GM12873 (cell line): ENCODE measurements at regions not wholly inside any gene's neighbourhood (a gene's known extent, or its start where the extent isn't known, plus 50 kb on each side); places are given as distances from the start of the nearest gene placed in this dataset.

Source experiments
- CTCF ChIP-seq: IDR thresholded peaks from 2 replicates; pipeline ENCODE4 v1.5.1; 2012; ENCODE audit warnings: low read depth, mild to moderate bottlenecking, moderate library complexity, low read length, control low read depth; ENCODE audit not compliant: insufficient read depth; ENCODE audit errors: missing control alignments

DNA sequence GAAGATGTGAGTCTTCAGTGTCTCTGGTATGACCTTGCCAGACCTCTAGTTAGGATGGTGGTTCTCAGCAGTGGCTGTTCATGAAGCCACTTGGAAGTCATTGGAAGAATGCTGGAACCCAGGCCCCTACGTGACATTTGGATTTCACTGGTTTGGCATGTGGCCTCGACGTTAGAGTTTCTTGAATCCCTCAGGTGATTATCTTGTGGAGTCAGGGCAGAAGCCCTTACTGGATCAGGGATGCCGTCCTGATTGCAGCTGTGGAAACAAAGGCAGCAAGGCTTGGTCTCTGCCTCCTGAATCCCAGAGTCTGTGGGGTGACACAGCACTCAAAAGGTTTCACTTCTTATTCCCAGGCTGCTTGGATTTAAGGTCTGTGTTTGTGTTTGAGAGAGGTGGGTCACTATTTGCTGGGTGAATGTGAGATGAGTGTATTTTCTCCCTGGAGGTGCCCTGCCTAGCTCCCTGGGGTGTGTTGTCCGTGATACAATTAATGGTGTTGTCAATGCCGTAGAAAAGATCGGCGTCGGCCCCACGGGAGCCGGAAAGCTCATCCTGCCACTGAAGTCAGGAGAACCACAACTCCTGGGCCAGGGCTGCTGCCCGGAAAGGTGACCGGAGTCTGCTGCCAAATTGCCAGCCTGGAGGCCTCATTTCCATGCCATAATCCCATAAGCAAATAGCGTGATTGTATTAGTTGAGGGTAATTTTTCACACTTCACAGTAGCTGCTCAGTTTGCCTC is 939.0 kb downstream of the BRD1 start:
- no peak for TF ChIP-seq CTCF

- TF ChIP-seq CTCF = no peak
These were observed 940.0 kb downstream of the BRD1 start for GRCh38 chr22:48887394-48888332.

GRCh38 chr22:48886604-48887393 is 940.9 kb downstream of the BRD1 start:
- TF ChIP-seq CTCF = no peak

DNA sequence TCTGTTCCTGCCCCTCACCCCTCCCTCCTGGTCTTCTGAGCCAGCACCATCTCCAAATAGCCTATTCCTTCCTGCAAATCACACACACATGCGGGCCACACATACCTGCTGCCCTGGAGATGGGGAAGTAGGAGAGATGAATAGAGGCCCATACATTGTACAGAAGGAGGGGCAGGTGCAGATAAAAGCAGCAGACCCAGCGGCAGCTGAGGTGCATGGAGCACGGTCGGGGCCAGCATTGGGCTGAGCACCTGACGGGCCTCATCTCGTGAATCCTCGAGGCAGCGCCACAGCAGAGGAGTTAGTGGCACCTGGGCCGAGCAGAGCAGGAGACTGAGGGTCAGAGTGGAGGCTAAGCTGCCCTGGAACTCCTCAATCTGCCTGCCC is 941.8 kb downstream of the BRD1 start:
- no peak for TF ChIP-seq CTCF

DNA sequence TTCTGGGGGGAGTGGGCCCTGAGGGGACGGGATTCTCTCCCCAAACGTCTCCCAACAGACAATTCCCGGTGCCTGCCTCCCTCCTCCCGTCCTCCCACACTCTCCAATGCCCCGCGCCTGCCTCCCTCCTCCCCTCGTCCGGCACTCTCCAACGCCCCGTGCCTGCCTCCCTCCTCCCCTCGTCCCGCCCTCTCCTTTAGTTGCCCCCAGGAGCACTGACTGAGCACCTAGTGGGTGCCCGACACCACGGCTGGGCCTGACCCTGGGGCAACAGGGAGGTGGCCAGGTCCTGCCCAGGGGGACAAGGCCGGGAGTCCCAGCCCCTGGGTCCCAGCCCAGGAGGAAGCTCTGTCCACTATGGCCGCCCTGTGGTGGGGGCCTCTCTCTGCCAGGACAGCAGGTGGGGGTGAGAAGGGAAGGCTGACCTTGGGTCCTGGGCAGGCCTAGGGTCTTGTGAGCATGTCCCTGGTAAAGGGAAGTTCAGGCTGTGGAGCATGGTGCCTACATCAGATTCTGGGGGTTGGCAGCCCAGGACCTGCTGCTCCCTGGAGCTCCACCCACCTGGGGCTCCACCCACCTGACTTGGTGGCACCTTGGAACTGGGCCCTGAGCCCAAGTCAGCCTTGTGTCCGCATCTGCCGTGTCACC is 942.3 kb downstream of the BRD1 start:
- no peak for TF ChIP-seq CTCF

DNA sequence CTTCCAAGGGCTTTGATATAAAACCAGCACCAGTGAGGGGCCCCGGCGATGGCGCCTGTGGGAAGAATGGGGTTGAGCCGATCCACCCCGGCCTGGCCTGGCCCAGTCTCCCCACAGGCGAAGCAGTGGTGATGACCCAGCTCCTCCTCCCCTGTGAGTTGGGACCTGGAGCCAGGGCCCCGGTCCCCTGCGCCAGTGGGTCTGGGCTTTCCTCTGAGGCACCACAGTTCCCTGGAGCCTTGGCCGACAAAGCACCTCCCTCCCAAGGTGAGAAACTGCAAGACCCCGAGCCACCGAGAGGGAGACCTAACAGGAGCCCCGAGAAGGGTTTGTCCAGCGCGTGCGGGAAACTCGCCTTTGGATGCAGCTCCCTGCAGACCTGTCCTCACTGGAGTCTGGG is 942.9 kb downstream of the BRD1 start:
- no peak for TF ChIP-seq CTCF
